GM19372 (cell line): ENCODE measurements at regions not wholly inside any gene's neighbourhood (a gene's known extent, or its start where the extent isn't known, plus 50 kb on each side); places are given as distances from the start of the nearest gene placed in this dataset.
A peak's percentile ranks its signal among the peaks of the same experiment; 100 is the strongest.
"Not testable (repeated sequence)": the region's sequence is repeated elsewhere in the genome, so short reads cannot be mapped to it uniquely, and the experiment has no call there.

Experiments used
- ATAC-seq: cut with Tn5 transposase; IDR thresholded peaks from one replicate; pipeline ENCODE4 v1.9.1; 2021; ENCODE audit warnings: mild to moderate bottlenecking, low read depth, moderate library complexity; ENCODE audit not compliant: unreplicated experiment

DNA sequence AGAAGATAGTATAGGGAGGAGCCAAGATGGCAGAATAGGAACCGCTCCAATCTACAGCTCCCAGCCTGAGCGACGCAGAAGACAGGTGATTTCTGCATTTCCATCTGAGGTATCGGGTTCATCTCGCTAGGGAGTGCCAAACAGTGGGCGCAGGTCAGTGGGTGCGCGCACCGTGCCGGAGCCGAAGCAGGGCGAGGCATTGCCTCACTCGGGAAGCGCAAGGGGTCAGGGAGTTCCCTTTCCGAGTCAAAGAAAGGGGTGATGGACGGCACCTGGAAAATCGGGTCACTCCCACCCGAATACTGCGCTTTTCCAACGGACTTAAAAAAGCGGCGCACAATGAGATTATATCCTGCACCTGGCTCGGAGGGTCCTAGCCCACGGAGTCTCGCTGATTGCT is 201.2 kb downstream of the CETN3 start:
- ATAC-seq, result not testable (repeated sequence)

DNA sequence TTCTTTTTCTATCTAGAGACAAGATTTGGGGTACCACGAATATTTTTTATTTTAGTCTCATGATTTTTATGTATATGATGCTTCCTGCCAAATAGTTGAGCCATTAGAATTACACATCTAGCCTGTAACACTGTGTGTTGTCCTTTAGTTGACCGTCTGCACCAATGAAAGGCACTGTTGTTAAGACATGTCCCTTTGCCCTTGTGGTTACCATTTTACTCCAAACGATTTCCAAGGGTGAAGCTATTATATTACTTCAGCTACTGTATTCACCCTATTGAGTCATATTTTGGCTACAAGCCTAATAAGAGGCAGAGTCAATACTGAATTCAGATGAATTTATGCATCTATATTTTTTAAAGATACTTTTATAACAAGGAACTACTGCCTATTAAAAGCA is 207.6 kb downstream of the CETN3 start:
- ATAC-seq, result no peak

DNA sequence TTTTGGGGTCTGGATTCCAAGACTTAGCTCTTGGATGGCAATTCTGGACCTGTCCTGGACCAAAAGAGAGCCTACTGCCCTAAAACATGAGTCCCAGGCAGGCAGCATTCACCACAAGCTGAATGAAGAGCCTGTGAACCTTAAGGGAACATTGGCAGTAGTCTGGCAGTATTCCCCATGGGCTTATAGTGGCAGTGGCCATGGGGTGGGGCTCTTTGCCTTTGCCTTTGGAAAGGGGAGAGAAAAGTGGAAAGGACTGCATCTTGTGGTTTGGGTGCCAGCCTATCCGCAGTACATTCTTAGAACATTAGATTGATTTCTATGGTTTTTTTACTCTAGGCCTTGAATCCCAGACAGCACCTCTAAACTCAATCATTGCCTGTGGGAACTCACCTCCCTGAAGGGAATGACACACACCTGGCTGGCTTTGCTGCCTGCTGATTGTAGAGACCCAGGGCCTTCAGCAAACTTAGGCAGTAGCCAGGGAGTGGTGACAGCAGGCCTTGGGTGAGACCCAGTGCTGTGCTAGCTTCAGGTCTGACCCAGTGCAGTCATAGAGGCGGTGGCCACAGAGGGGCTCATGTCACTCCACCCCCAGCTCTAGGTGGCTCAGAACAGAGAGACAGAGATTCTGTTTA is 216.3 kb downstream of the CETN3 start:
- ATAC-seq, result no peak

DNA sequence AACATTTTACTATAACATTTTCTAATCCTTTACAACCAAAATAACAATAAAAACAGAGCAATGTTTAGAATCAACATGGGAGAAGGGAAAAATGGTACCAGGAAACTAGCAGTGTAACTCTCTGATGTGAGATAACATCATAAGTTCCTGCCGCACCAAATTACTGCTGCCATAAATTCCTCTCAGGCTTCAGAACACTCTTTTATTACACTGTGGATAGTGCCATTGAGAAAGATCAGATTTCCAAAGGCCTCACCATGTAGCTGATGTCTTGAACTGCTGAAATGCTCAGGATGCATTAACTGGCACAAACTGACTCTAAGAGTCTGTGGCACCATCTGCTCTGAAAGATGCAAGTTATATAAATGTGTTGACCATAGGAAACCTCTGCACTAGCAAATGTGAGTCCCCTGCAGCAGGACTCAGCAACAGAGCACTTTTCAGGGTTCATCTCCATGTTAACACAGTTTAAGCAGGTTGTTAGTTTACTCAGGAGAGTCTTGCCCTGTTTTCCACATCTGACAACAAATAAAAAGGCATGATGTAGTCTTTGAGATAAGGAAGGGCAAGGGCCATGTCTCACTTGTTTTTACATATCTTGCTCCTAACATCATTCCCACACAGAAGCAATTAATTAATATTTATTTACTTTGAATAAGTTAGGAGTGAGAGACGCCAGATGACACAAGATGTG is 218.1 kb downstream of the CETN3 start:
- ATAC-seq, result no peak

DNA sequence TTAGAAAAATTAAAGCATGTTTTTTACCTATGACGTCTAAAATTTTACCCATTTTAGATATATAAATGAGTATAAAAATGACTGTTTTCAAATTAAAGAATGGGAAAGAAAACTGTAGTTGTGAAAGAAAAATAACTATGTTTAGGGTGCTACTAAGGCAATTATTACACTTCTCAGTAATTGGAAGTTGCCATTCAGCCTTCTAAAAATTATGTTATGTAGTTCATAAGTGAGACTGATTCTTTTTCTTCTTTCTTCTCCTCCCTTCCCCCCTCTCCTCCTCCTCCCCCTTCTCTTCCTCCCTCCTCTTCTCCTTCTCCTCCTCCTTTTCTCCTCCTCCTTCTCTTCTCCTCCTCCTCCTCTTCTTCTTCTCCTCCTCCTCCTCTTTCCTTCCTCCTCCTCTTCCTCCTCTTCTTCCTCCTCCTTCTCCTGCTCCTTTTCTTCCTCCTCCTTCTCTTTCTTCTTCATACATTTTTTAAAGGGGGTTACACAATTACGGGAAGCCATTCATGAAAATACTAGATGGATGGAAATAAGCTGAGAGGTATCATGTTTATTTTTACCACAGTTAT is 223.6 kb downstream of the CETN3 start:
- no peak for ATAC-seq

DNA sequence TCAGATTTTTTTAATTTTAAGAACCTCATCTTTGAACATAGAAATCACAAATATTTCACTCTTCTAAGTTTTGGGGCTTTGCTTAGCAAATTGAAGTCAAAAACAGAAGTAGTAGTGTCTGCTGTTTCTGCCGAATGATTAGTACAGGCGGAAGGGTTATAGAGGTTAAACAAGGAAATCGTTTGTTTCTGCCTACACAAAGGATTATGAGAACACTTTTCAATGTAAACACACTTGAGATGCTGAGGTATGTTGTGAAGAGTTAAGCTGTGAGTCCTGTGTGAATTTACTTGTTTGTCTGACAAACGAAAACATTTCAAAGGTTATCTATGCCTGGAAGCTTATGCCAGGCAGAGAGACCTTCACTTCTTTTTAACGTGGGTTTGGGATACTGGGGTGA is 224.8 kb downstream of the CETN3 start:
- ATAC-seq, result no peak

DNA sequence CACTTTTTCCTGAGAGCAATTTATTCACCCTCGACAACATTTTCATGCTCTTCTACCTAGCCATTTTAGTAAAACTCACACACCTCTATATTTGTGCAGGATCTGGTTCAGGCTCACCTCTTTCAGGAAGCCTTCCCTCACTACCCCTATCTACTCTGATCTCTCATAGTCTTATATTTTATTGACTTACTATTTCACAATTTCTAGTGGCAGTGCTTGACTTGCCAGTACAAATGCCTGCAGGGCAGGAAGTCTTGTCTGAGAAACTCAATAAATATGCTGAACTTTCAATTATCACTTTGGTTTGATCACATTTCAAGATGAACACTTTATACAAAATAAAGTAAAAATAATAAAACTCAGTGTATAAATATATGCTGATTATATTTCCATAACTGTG is 226.8 kb downstream of the CETN3 start:
- no peak for ATAC-seq

DNA sequence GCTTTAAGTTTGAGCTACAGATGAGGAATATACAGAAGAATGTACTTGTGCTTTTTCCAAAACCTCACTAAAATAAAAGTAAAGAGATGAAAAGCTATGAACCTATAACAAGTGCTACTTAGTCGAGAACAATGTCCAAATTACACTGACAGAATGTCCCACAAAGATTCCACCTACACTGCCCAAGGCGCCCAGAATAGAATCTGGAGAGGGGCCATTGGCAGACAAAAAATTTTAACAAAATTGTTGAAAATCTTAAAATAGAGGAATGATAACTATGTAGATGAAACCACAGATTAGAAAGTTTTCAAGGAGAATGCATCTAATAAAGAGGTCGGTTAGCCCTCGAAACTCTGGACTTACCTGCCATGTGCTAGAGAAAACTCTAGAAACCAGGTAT is 235.3 kb downstream of the CETN3 start:
- ATAC-seq, result no peak

DNA sequence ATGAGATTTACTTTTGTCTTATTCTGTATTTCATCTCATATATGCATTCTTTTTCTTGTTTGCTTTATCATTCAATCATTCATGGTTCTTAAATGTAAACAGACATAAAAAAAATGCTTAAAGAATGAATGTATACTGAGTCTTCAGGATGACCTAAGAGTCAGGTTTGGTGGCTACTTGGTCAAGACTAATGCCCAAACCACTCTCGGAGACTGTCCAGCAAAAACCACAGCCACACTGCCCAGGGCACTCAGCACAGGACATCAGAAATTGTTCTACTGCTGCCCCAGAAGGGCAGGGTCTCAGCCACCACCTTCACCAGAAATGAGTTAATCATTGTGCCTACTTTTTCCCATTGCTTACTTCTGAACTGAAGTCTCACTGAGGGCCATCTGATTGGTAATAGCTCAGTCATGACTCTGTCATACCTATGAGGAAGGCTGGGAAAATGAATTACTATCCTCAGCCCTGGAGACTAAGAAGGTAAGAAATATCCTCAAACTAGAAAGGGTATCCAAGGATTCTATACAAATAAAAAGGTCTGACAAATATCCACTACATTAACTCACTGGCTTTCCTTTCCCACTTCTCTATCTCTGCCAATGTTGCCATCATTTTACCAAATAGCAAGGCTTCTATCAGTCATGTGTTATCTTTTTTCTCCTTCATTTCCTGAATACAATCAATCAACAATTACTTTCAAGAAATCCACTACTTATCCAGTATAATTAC is 236.1 kb downstream of the CETN3 start:
- no peak for ATAC-seq

DNA sequence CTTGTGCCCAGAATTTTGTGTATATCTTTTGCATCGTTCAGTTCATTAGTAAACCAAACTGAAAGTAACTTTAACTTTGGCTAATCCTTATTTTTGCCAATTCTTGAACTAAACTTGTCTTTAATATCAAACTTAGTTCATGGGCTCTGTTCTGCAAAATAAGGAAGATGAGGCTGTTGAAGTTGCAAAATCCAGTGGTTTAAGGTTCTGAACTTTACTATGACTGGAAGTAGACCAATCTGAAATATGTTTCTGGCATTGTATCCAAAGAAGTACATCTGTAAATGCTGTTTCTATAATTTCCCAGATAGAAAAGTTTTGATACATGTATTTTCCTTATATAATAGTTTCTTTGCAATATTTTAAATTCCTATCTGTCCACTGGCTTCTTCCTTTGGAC is 238.1 kb downstream of the CETN3 start:
- no peak for ATAC-seq

DNA sequence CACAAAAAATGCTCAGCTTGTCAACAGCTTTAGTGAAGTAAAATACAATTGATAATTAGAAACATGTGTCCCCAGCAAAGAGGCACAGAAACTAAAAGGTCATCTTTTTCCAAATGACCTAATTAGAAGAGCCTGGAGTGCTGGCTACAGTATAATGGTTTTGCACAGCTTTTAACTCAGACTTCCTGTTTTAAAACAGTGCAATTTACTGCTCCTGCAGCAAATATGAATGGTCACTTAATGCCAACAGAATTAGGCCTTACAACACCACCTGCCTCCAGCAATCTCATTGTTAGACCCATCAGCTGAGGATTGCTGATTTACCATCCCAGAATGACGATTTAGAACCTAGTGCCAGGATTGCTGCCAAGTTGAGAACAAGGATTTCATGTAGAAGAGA is 239.3 kb downstream of the CETN3 start:
- no peak for ATAC-seq

DNA sequence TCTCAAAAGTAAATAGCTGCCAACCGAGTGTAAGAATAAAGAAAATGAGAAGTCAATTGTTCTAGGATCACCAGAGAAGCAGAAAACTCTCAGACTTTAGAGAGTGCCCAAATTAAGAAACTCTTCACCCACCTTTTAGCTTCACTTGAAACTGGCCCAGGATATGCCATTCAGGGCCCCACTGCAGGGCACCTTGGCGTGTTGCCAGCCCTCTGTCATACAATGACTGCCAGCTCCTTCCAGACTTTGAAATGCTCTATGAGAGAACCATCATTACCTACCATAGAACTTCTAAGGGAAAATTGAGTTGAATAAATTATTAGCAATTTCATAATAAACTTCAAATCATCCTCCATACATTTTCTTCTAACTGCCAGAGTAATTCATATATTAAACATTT is 240.5 kb downstream of the CETN3 start:
- no peak for ATAC-seq

DNA sequence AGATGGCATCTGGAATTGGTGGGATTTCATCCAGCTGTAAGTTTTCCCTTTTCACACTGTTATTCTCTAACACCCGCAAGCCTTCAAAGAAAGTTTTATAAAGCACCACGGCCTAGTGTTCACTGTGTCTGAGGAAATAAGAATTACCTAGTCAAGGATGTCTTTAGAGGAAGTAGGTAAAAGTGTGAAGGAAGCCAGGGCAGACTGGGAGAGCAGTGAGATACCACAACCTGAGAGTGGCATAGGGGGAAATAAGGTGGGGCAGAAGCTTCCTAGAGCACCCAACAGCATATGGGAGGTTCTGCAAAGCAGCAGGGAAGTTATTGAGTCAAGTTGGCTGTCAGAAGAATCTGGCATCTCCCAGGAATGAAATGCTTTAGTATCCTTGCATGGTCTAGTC is 241.2 kb downstream of the CETN3 start:
- no peak for ATAC-seq

DNA sequence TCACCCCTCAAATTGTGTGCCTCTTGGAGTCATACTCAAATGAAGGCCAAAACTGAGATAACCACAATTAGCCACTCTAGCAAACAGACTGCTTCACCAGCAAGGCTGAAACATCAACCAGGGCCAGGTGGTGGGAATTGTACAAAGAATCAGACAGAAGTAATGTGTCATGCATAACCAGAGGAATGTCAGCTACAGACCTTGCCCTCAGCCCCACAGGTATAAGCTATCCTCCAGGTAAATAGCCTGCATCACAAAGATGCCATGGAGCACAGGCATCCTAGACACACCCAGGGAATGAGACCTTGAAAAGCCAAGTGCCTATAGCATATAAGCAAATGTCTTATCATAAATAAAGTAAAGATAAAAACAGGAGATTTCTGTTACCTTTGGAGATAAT is 242.7 kb downstream of the CETN3 start:
- no peak for ATAC-seq

DNA sequence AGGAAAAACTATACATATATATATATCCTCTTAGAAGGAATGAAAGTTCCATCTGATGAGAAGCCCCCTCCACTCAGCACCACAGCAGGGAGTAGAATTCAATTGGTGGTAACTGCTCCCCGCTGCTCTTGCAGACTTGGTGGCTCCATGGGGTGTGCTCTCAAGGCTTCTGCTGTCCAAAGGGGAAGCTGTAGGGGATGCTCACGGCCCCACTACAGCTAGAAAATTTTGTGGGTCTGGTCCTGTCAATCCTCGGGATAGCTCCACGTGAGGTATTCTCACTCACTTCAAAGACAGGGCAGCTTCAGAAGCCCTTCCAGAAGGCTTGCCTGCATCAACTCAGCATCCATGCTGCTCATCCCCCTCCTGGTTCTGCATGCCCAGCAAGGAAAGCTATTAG is 247.2 kb downstream of the CETN3 start:
- ATAC-seq, result no peak

DNA sequence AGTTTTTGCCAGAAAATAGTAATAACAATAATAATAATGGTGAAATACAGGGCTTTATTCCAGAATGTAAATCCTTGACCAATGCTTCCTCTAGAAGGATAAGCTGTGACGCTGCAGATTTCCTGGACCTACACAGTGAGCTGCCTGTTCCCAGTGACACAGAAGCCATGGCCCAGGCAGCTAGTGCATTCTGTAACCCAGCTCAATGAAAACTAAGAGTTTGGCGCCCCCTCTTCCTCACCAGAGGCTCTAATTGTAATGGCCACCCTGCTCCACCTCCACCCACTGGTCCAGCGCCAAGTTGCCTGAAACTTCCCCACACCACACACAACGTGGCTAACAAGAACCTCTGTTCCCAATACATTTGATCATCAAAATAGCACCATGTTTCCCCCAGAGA is 248.1 kb downstream of the CETN3 start:
- peak; percentile 76 for ATAC-seq

DNA sequence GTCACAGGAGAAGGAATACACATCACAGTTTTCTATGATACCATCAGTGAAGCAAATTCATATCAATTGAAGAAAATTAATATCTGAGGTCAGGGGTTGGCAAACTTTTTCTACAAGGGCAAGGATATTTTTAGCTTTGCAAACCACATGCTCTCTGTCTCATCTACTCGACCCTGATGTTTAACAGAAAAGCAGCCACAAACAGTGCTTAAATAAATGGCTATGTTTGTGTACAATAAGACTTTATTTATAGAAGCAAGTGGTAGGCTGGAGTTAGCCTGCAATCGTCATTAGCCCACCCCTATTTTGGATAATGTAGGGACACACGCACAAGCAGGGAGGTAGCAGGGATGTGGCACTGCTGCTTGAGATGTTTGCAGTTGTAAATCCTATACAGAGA is 251.4 kb downstream of the CETN3 start:
- ATAC-seq, result no peak

DNA sequence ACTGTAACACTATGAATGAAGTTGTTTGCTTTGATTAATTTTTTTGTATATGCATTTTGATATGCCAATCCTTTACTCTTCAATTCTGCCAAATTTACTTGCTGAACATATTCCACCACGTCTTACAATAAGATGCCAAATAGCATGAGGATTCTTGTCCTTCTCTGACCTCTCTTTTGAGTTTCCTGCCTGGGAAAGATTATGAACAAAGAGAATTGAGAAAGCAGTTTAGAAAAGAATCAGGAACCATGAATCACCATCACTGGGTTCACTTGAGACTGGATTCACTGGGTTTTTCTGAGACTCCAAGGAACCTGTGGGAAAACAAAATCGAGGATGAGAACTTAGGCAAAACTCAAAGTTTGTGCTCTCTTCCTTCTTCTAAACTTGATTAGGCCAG is 256.5 kb downstream of the CETN3 start:
- ATAC-seq, result no peak

DNA sequence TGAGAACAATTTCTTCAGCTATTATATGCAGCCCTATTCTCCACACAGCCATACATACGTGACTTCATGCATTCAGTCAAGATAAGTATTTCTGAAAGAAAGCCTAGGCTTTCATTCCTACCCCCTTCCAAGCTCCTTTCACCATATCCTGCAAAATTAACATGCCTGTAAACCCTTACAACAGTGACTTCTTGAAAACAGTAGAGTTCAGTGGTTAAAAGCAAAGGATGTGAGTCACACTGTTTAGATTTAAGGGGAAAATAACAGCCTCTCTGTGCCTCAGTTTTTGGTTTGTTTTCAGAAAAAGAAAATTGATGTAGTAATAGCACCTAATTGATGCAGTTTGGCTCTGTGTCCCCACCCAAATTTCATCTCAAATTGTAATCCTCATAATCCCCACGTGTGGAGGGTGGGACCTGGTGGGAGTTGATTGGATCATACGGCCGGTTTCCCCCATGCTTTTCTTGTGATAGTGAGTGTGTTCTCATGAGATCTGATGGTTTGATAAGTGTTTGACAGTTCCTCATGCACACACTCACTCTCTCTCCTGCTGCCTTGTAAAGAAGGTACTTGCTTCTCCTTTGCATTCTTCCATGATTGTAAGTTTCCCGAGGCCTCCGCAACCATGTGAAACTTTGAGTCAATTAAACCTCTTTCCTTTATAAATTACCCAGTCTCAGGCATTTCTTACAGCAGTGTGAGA is 264.8 kb downstream of the CETN3 start:
- no peak for ATAC-seq

DNA sequence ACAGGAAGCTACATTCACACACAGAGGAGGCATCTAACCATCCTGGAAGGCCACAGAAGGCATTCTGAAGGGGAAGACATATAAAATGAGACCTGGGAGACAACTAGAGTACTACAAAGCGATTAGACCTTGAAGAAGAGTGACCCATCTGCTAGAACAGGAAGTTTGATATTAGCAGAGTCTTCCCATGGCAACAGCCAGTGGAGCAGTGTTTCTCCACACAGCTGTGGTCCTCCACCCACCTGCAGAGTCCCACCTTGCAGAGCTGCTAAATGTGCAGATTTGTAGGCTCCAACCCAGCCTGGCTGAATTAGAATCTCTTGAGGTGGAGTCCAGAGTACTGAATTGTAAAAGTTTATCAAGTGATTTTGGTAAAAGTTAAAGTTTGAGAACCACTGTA is 267.0 kb downstream of the CETN3 start:
- ATAC-seq, result no peak

DNA sequence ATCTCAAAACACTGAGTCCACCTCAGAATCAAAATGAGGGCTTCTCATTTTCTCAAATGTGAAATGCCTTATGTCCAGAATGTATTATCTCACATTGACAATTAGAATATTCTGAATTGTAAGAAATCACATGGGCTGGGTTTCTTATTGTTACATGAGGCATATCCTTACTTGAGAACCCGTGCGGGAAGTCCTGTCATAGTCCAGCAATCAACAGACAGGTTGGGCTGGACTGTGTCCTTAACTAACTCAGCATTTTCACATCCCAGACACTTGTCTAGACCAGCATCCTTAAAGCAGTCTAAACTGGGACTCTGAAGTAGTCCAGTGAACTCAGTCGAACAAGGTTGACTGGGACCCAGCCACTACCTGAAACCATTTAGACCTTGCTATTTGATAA is 267.6 kb downstream of the CETN3 start:
- no peak for ATAC-seq
